T-cell (primary cell): ENCODE measurements at regions not wholly inside any gene's neighbourhood (a gene's known extent, or its start where the extent isn't known, plus 50 kb on each side); places are given as distances from the start of the nearest gene placed in this dataset.

Experiments
- ATAC-seq, 4 experiments: fragments of 200-7000 bp in 3 of 4; fragments of 150-1000 bp in 1 of 4; cut with Tn5 transposase; replicated peaks in 1 of 4; 1 replicate in 3 of 4; 2 replicates in 1 of 4; pipeline ENCODE4 v1.10.0; 2021; ENCODE audit warnings: moderate library complexity in 3 of 4, mild to moderate bottlenecking in 2 of 4, moderate number of reproducible peaks in 1 of 4
- CTCF ChIA-PET, 2 donors: fragments of 300-600 bp; sonication (Branson Sonifier 250); formaldehyde crosslinking; loops; one replicate each; lab custom pipeline; 2022; ENCODE audit warnings: antibody characterized with exemption in 2 of 2; lab: Charles Lee
- POLR2A ChIA-PET, 2 donors: fragments of 300-600 bp; sonication (Branson Sonifier 250); formaldehyde crosslinking; loops; one replicate each; lab custom pipeline; 2022; ENCODE audit warnings: antibody characterized with exemption in 2 of 2; lab: Charles Lee
- DNase-seq, 35 experiments: peaks; one replicate each; pipeline versions ENCODE4 v3.0.0 to v3.0.0-alpha.2; 2013 to 2023
- H3K27ac ChIP-seq: one replicate; pipeline ENCODE4 v1.5.1; 2013; ENCODE audit warnings: low read length
- H3K27me3 ChIP-seq, 2 experiments: replicated peaks in 1 of 2; 1 replicate in 1 of 2; 2 replicates in 1 of 2; pipeline versions ENCODE4 v1.6.1 to v1.7.0; 2013; ENCODE audit warnings: low read length in 1 of 2, mixed read lengths in 1 of 2; ENCODE audit not compliant: control insufficient read depth in 2 of 2, insufficient read depth in 2 of 2; ENCODE audit errors: extremely low read depth in 1 of 2
- H3K36me3 ChIP-seq, 2 donors: 1 replicate in 1 of 2; 2 replicates in 1 of 2; pipeline versions ENCODE4 v1.6.1 to v1.7.0; 2013; ENCODE audit warnings: low read length in 1 of 2; ENCODE audit not compliant: control insufficient read depth in 2 of 2, insufficient read depth in 1 of 2; ENCODE audit errors: extremely low read depth in 1 of 2
- H3K4me1 ChIP-seq, 2 experiments: 1 replicate in 1 of 2; 2 replicates in 1 of 2; pipeline versions ENCODE4 v1.6.1 to v1.7.0; 2013; ENCODE audit warnings: low read length in 2 of 2, mixed read lengths in 1 of 2; ENCODE audit not compliant: insufficient read depth in 2 of 2, control insufficient read depth in 1 of 2; ENCODE audit errors: extremely low read depth in 1 of 2
- H3K4me3 ChIP-seq, 2 donors: 1 replicate in 1 of 2; 2 replicates in 1 of 2; pipeline versions ENCODE4 v1.5.1 to v1.7.0; 2013; ENCODE audit warnings: mild to moderate bottlenecking in 2 of 2, low read length in 1 of 2, moderate library complexity in 1 of 2; ENCODE audit not compliant: control insufficient read depth in 1 of 2; ENCODE audit errors: extremely low read depth in 1 of 2
- H3K9me3 ChIP-seq: 2 replicates; pipeline ENCODE4 v1.7.0; 2013
- H3K27ac Mint-ChIP-seq, 2 donors: one replicate each; pipeline ENCODE4 v1.8.0; 2020 to 2021; ENCODE audit warnings: mild to moderate bottlenecking in 2 of 2, mixed read lengths in 2 of 2
- H3K27me3 Mint-ChIP-seq, 2 donors: one replicate each; pipeline ENCODE4 v1.8.0; 2021 to 2022; ENCODE audit warnings: mixed read lengths in 2 of 2
- H3K36me3 Mint-ChIP-seq: one replicate; pipeline ENCODE4 v1.8.0; 2021; ENCODE audit warnings: mixed read lengths
- H3K4me1 Mint-ChIP-seq, 3 donors: one replicate each; pipeline ENCODE4 v1.8.0; 2020 to 2022; ENCODE audit warnings: mixed read lengths in 3 of 3, mild to moderate bottlenecking in 1 of 3
- H3K4me3 Mint-ChIP-seq, 3 donors: one replicate each; pipeline ENCODE4 v1.8.0; 2020 to 2022; ENCODE audit warnings: mild to moderate bottlenecking in 3 of 3, mixed read lengths in 3 of 3, moderate library complexity in 3 of 3
- H3K9me3 Mint-ChIP-seq, 3 donors: one replicate each; pipeline ENCODE4 v1.8.0; 2020 to 2022; ENCODE audit warnings: mixed read lengths in 3 of 3
- WGBS: methylation state at CpG from one replicate; pipeline ENCODE4 v1.1.5; 2013; ENCODE audit warnings: missing lambda C conversion rate; ENCODE audit not compliant: insufficient coverage; 5-methylcytosine and 5-hydroxymethylcytosine counted together

DNA sequence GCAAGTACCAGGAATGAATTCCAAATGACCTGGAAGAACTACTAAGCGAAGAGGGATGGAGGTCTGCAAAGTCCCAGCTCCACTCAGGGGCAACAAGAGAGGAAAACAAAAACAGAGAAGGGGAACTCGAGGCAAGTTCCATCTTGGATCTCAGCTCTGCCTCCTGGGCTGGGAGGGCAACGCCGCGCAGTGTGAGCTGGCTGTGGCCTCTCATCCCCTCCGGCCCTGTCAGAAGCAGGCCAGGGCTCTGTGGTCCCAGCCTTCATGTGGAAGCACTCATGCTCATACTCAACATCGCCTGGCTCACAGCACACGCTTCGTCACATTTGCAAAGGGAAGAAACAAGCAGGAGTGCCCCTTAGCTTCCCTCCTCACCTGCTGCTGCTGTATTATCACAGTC lies 627.9 kb upstream of the MGMT start:
- CTCF ChIA-PET = no interaction called here
- H3K27me3 ChIP-seq = peaks cover 2% of the 10 kb centered on the region in 2 experiments
- Mint-ChIP-seq H3K36me3 (no peaks in the 10 kb centered on the region), H3K27ac (no peak overlapping the region), H3K9me3 (no peaks in the 10 kb centered on the region), H3K4me3 (no peak overlapping the region), H3K4me1 (no peaks in the 10 kb centered on the region), H3K27me3 (peaks cover 6 to 10% of the 10 kb centered on the region in 2 donors)
- WGBS = 92% methylated on average over 5 of the region's 9 CpGs
- POLR2A ChIA-PET = no interaction called here
- DNase-seq = no peak
- H3K4me1 ChIP-seq = no peaks in the 10 kb centered on the region
- H3K36me3 ChIP-seq = no peaks in the 10 kb centered on the region
- H3K27ac ChIP-seq = no peak overlapping the region
- ATAC-seq = no peak
- no peak overlapping the region for H3K4me3 ChIP-seq
- H3K9me3 ChIP-seq = no peaks in the 10 kb centered on the region

DNA sequence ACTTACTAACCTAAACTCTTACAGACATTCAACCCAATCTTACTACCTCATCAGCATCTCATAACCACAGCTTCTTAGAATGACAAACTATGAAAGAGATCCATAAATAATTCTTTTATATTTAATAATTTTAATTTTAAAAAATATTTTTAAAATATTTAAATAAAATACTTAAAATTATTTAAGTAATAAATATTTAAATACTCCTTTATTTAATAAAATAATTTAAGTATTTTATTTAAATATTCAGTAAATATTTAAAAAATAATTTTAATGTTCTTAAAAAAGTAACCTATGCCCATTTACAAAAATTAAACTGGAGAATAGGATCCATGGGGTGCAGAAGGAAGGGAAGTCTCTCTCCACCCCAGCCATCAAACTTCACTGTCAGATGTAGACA lies 627.3 kb upstream of the MGMT start:
- H3K36me3 Mint-ChIP-seq = no peaks in the 10 kb centered on the region

GRCh38 chr10:128843972-128844371 lies 623.1 kb upstream of the MGMT start:
- H3K27me3 Mint-ChIP-seq = peaks cover 6 to 10% of the 10 kb centered on the region in 2 donors
- Histone ChIP-seq H3K36me3 (no peaks in the 10 kb centered on the region), H3K9me3 (no peaks in the 10 kb centered on the region), H3K4me1 (no peaks in the 10 kb centered on the region), H3K4me3 (no peak overlapping the region), H3K27me3 (peaks cover 2% of the 10 kb centered on the region in 2 experiments), H3K27ac (no peak overlapping the region)
- ChIA-PET POLR2A (no interaction called here), CTCF (no interaction called here)
- DNase-seq = no peak
- H3K36me3 Mint-ChIP-seq = no peaks in the 10 kb centered on the region
- H3K4me1 Mint-ChIP-seq = no peaks in the 10 kb centered on the region
- no peak overlapping the region for H3K27ac Mint-ChIP-seq
- no CpG with 5 or more reads among the region's 4 CpGs for WGBS
- no peak overlapping the region for H3K4me3 Mint-ChIP-seq
- H3K9me3 Mint-ChIP-seq = no peaks in the 10 kb centered on the region
- no peak for ATAC-seq

More for the DNA sequence above, 627.3 kb upstream of the MGMT start:
- ChIA-PET POLR2A (no interaction called here), CTCF (no interaction called here)
- Mint-ChIP-seq H3K9me3 (no peaks in the 10 kb centered on the region), H3K4me1 (no peaks in the 10 kb centered on the region), H3K27ac (no peak overlapping the region), H3K27me3 (peaks cover 6 to 10% of the 10 kb centered on the region in 2 donors), H3K4me3 (no peak overlapping the region)
- Histone ChIP-seq H3K4me3 (no peak overlapping the region), H3K36me3 (no peaks in the 10 kb centered on the region), H3K27me3 (peaks cover 2% of the 10 kb centered on the region in 2 experiments), H3K27ac (no peak overlapping the region), H3K4me1 (no peaks in the 10 kb centered on the region), H3K9me3 (no peaks in the 10 kb centered on the region)
- DNase-seq = no peak
- no peak for ATAC-seq

DNA sequence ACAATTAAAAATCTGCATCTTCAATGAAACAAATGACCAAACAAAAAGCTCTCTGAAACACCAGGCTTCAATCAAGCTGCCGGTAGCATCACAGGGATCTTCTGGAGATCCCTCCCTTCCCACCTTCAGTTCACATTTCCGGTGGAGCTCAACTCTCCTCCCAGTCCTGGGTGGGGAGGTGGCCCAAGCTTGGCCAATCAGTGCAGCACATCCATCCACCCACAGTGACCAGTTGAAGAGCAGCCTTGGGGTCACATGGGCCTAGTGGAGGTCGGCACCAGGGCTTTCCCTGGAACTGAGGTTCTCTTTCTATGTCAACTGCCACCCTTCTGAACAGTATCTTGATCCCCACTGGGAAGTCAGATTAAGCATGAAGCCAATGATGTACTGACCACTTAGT lies 620.1 kb upstream of the MGMT start:
- Mint-ChIP-seq H3K36me3 (no peaks in the 10 kb centered on the region), H3K27ac (no peak overlapping the region), H3K4me3 (no peak overlapping the region), H3K27me3 (peaks cover 0 to 4% of the 10 kb centered on the region in 2 donors), H3K4me1 (no peaks in the 10 kb centered on the region), H3K9me3 (no peaks in the 10 kb centered on the region)
- Histone ChIP-seq H3K27ac (no peak overlapping the region), H3K4me3 (no peak overlapping the region), H3K27me3 (peaks cover 0 to 2% of the 10 kb centered on the region in 2 experiments), H3K4me1 (no peaks in the 10 kb centered on the region), H3K9me3 (no peaks in the 10 kb centered on the region), H3K36me3 (no peaks in the 10 kb centered on the region)
- no peak for DNase-seq
- WGBS = no CpG with 5 or more reads among the region's 3 CpGs
- ATAC-seq = no peak
- ChIA-PET CTCF (no interaction called here), POLR2A (no interaction called here)

DNA sequence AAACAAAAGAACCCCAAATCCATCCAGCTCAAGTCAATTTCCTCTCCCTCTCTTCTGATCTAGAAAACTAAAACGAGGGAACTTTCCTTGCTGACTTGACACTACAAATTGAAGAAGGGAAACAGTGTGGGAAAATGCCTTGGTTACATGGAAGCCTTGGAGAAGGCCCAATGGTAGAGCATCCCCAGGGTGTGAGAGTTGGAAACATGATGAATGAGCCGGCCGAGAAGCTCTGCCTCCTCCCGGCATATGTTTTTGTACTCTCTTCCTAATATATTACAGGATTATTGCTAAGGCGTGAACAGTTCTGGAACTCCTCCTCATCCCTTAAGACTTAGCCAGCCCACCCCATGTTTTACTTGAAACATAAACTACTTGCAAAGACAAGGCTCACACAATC lies 618.2 kb upstream of the MGMT start:
- no peak overlapping the region for H3K4me3 ChIP-seq

GRCh38 chr10:128850647-128851046 lies 616.4 kb upstream of the MGMT start:
- WGBS = 74% methylated on average over 3 of the region's 8 CpGs

More for the DNA sequence above, 618.2 kb upstream of the MGMT start:
- H3K27ac ChIP-seq = no peak overlapping the region
- no peaks in the 10 kb centered on the region for H3K36me3 ChIP-seq
- ChIA-PET POLR2A (no interaction called here), CTCF (no interaction called here)
- Mint-ChIP-seq H3K27ac (no peak overlapping the region), H3K4me3 (no peak overlapping the region), H3K27me3 (peaks cover 0 to 3% of the 10 kb centered on the region in 2 donors), H3K9me3 (no peaks in the 10 kb centered on the region), H3K4me1 (no peaks in the 10 kb centered on the region), H3K36me3 (no peaks in the 10 kb centered on the region)
- WGBS = 100% methylated on average over 1 of the region's 5 CpGs
- no peaks in the 10 kb centered on the region for H3K9me3 ChIP-seq
- no peaks in the 10 kb centered on the region for H3K4me1 ChIP-seq
- H3K27me3 ChIP-seq = peaks cover 0 to 11% of the 10 kb centered on the region in 2 experiments
- ATAC-seq (no peak), DNase-seq (no peak)

DNA sequence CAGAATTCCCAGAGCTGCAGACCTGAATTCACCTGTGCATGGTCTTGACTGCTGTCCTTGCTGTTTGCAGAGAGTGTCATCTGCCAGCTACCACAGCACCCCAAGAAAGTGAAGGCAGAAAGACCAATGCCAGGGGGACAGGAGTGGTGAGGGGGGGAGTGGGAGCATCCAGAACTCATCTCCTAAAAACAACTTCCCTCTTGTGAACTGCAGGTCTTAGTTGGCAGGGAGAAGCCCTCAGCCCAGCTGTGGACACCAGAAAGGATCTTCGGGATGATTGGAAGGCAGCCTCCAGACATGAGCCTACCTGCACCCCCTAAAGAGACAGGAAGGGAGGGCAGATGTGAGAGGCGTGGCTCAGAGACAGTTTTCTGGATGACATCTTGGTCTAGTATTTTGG lies 615.8 kb upstream of the MGMT start:
- Mint-ChIP-seq H3K4me1 (no peaks in the 10 kb centered on the region), H3K9me3 (no peaks in the 10 kb centered on the region), H3K27me3 (peaks cover 1 to 3% of the 10 kb centered on the region in 2 donors), H3K27ac (no peak overlapping the region), H3K36me3 (no peaks in the 10 kb centered on the region), H3K4me3 (no peak overlapping the region)
- POLR2A ChIA-PET = no interaction called here
- CTCF ChIA-PET = no interaction called here
- Histone ChIP-seq H3K4me1 (no peaks in the 10 kb centered on the region), H3K4me3 (no peak overlapping the region), H3K27ac (no peak overlapping the region), H3K27me3 (peaks cover 0 to 17% of the 10 kb centered on the region in 2 experiments), H3K36me3 (no peaks in the 10 kb centered on the region), H3K9me3 (no peaks in the 10 kb centered on the region)
- no peak for ATAC-seq
- DNase-seq = no peak
- no CpG with 5 or more reads among the region's 2 CpGs for WGBS

More at GRCh38 chr10:128850647-128851046, 616.4 kb upstream of the MGMT start:
- Histone ChIP-seq H3K4me1 (no peaks in the 10 kb centered on the region), H3K9me3 (no peaks in the 10 kb centered on the region), H3K27ac (no peak overlapping the region), H3K27me3 (peaks cover 0 to 12% of the 10 kb centered on the region in 2 experiments), H3K4me3 (no peak overlapping the region), H3K36me3 (no peaks in the 10 kb centered on the region)
- ChIA-PET POLR2A (no interaction called here), CTCF (no interaction called here)
- DNase-seq (no peak), ATAC-seq (no peak)
- H3K9me3 Mint-ChIP-seq = no peaks in the 10 kb centered on the region
- H3K4me3 Mint-ChIP-seq = no peak overlapping the region
- H3K27ac Mint-ChIP-seq = no peak overlapping the region
- peaks cover 0 to 3% of the 10 kb centered on the region in 2 donors for H3K27me3 Mint-ChIP-seq
- no peaks in the 10 kb centered on the region for H3K4me1 Mint-ChIP-seq
- H3K36me3 Mint-ChIP-seq = no peaks in the 10 kb centered on the region
